ENCODE measurements at regions not wholly inside any gene's neighbourhood (a gene's known extent, or its start where the extent isn't known, plus 50 kb on each side); places are given as distances from the start of the nearest gene placed in this dataset.

DNA sequence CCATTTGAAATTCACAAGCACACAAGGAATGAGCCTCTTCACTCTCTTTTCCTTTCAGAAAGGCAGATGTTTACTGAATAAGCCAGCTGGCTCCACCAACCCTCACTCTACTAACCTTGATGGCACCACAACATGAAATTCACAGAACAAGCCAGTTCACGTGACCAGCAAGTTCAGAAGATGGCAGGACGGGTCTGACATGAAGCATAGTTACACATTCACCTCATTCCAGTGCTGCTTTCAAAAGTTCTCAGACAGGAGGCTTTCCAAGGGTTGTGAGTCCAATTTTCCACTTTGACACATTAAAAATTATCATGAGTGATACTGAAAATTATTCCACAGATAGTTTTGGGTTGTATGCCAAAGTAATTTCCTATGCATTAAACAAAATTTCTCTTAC is 74.2 kb upstream of the MBOAT2 start:
- DNase-seq (ENCODE audit: low read depth, low spot score) = no peak
- H3K4me3 ChIP-seq (ENCODE audit: insufficient read length, low read depth) = no peak overlapping the region
- no peaks in the 10 kb centered on the region for H3K36me3 ChIP-seq (ENCODE audit: insufficient read depth, insufficient read length, low read length)
- no peak for TF ChIP-seq YY1 (IDR thresholded peaks at IDR 0.05; ENCODE audit: insufficient read depth, insufficient read length)
- TF ChIP-seq SUZ12 (IDR thresholded peaks at IDR 0.05; ENCODE audit: extremely low read depth, insufficient read depth, insufficient read length) = no peak
- no peak for TF ChIP-seq ZNF274 (IDR thresholded peaks at IDR 0.05; ENCODE audit: low read depth, low read length)
- no peak overlapping the region for H3K9ac ChIP-seq (ENCODE audit: insufficient read length, low read depth)
- peaks cover 14% of the 10 kb centered on the region for H3K9me3 ChIP-seq (ENCODE audit: insufficient read depth, low read length)
- no peaks in the 10 kb centered on the region for H3K27me3 ChIP-seq (ENCODE audit: insufficient read depth, insufficient read length)
- no peaks in the 10 kb centered on the region for H3K4me1 ChIP-seq (ENCODE audit: insufficient read depth, insufficient read length)

DNA sequence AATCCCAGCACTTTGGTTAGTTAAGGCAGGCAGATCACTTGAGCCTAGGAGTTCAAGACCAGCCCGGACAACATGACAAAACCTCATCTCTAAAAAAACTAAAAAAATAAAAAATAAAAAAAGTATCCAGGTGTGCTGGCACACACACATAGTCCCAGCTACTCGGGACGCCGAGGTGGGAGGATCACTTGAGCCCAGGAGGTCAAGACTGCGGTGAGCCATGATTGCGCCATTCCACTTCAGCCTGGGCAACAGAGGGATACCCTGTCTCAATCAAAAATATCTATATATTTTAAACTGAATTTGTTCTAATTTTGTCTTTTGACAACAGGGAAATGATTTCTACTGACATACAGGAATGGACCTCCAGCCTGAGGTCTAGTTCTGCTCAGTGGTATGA is 73.3 kb upstream of the MBOAT2 start:
- Histone ChIP-seq H3K27me3 (ENCODE audit: insufficient read depth, insufficient read length) (no peaks in the 10 kb centered on the region), H3K9ac (ENCODE audit: insufficient read length, low read depth) (no peak overlapping the region), H3K9me3 (ENCODE audit: insufficient read depth, low read length) (peaks cover 5% of the 10 kb centered on the region), H3K36me3 (ENCODE audit: insufficient read depth, insufficient read length, low read length) (no peaks in the 10 kb centered on the region), H3K4me1 (ENCODE audit: insufficient read depth, insufficient read length) (no peaks in the 10 kb centered on the region), H3K4me3 (ENCODE audit: insufficient read length, low read depth) (no peak overlapping the region)
- no peak for DNase-seq (ENCODE audit: low read depth, low spot score)
- TF ChIP-seq ZNF274 (IDR thresholded peaks at IDR 0.05; ENCODE audit: low read depth, low read length) (no peak), SUZ12 (IDR thresholded peaks at IDR 0.05; ENCODE audit: extremely low read depth, insufficient read depth, insufficient read length) (no peak), YY1 (IDR thresholded peaks at IDR 0.05; ENCODE audit: insufficient read depth, insufficient read length) (no peak)

DNA sequence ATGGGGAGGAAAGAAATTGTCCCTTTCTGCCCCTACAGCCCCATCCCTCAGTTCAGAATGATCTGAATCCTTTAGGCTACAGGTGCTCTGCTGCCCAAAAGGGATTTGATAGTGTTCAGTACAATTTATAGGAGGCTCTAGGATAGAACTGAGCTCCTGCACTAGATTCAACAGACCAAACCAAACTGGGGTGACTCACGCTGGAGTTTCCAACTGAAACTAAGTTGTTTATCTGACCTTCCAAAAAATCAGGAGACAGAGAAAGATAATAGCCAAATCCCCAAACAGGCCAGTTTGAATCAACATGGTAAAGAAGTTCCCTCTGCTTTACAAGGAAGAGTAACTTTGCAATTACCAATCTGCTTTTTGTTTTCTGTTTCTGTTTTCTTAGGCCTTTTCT is 72.7 kb upstream of the MBOAT2 start:
- Histone ChIP-seq H3K9me3 (ENCODE audit: insufficient read depth, low read length) (no peaks in the 10 kb centered on the region), H3K4me1 (ENCODE audit: insufficient read depth, insufficient read length) (no peaks in the 10 kb centered on the region), H3K27me3 (ENCODE audit: insufficient read depth, insufficient read length) (no peaks in the 10 kb centered on the region), H3K9ac (ENCODE audit: insufficient read length, low read depth) (no peak overlapping the region), H3K4me3 (ENCODE audit: insufficient read length, low read depth) (no peak overlapping the region), H3K36me3 (ENCODE audit: insufficient read depth, insufficient read length, low read length) (no peaks in the 10 kb centered on the region)
- no peak for DNase-seq (ENCODE audit: low read depth, low spot score)
- TF ChIP-seq SUZ12 (IDR thresholded peaks at IDR 0.05; ENCODE audit: extremely low read depth, insufficient read depth, insufficient read length) (no peak), ZNF274 (IDR thresholded peaks at IDR 0.05; ENCODE audit: low read depth, low read length) (no peak), YY1 (IDR thresholded peaks at IDR 0.05; ENCODE audit: insufficient read depth, insufficient read length) (no peak)

DNA sequence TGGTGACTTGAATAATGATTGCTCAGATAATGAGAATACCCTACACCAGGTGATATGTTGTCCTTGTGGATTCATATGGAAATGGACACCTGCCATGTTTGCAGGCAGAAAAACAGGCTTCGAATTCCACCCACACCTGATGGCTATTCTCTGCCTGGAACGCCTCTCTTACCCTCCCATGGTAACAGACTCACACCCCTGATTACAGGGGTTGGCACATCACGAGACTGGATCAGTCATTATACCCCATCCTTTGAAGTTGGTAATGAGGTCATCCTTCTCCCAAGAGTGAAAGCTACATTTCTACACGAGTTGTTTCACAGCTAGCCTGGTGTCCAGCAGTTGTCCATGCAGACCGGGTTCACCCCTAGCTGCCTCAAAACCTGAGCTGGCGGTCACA is 71.4 kb upstream of the MBOAT2 start:
- no peak overlapping the region for H3K4me3 ChIP-seq (ENCODE audit: insufficient read length, low read depth)
- no peak overlapping the region for H3K9ac ChIP-seq (ENCODE audit: insufficient read length, low read depth)
- TF ChIP-seq SUZ12 (IDR thresholded peaks at IDR 0.05; ENCODE audit: extremely low read depth, insufficient read depth, insufficient read length) = no peak
- no peak for TF ChIP-seq YY1 (IDR thresholded peaks at IDR 0.05; ENCODE audit: insufficient read depth, insufficient read length)
- TF ChIP-seq ZNF274 (IDR thresholded peaks at IDR 0.05; ENCODE audit: low read depth, low read length) = no peak
- H3K36me3 ChIP-seq (ENCODE audit: insufficient read depth, insufficient read length, low read length) = no peaks in the 10 kb centered on the region
- H3K4me1 ChIP-seq (ENCODE audit: insufficient read depth, insufficient read length) = no peaks in the 10 kb centered on the region
- no peaks in the 10 kb centered on the region for H3K9me3 ChIP-seq (ENCODE audit: insufficient read depth, low read length)
- peak; percentile 8 for DNase-seq (ENCODE audit: low read depth, low spot score)
- H3K27me3 ChIP-seq (ENCODE audit: insufficient read depth, insufficient read length) = no peaks in the 10 kb centered on the region

DNA sequence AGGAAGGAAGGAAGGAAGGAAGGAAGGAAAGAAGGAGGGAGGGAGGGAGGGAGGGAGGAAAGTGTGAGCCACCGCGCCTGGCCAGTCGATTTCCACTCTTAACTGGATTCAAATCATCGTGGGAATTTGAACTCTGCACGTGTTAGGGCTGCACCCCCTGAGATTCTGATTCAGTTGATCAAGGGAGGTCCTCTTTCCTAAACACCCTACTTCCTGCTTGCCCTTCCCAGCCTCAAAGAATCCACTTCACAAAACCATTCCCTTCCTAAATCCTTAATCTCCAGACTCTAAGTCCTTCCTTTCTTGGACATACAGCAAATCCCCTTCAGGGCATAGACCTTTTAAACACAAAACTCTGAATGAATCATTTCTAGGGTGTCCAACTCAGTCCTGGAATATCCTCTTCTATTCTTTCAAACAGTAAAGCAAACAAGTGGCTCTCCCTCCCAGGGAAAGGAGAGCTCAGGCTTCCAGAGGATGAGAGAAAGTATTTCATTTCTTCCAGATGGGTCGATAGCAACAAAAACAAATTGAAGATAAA is 68.2 kb upstream of the MBOAT2 start:
- no peak for TF ChIP-seq YY1 (IDR thresholded peaks at IDR 0.05; ENCODE audit: insufficient read depth, insufficient read length)
- TF ChIP-seq SUZ12 (IDR thresholded peaks at IDR 0.05; ENCODE audit: extremely low read depth, insufficient read depth, insufficient read length) = no peak
- no peak for TF ChIP-seq ZNF274 (IDR thresholded peaks at IDR 0.05; ENCODE audit: low read depth, low read length)
- Histone ChIP-seq H3K9me3 (ENCODE audit: insufficient read depth, low read length) (no peaks in the 10 kb centered on the region), H3K4me3 (ENCODE audit: insufficient read length, low read depth) (no peak overlapping the region), H3K36me3 (ENCODE audit: insufficient read depth, insufficient read length, low read length) (no peaks in the 10 kb centered on the region), H3K4me1 (ENCODE audit: insufficient read depth, insufficient read length) (no peaks in the 10 kb centered on the region), H3K9ac (ENCODE audit: insufficient read length, low read depth) (no peak overlapping the region), H3K27me3 (ENCODE audit: insufficient read depth, insufficient read length) (no peaks in the 10 kb centered on the region)
- no peak for DNase-seq (ENCODE audit: low read depth, low spot score)

DNA sequence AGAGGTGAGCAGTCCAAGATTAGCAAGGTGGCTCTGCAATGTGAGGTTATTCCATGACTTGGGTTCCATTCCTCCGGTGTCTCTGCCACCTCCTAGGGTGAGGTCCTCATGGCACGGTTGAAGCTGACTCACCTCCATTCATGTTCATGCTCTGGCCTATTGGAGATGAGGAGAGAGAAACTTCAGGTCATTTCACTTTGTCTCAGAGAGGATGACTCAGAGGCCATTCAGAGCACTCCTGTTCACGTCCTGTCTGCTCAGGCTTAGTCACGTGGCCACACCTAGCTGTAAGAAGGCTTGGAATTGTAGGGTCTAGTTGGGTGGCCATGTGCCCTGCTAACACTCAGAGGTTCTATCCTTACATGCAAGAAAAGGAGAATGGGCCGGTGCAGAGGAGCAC is 67.5 kb upstream of the MBOAT2 start:
- DNase-seq (ENCODE audit: low read depth, low spot score) = peak; percentile 15
- no peaks in the 10 kb centered on the region for H3K36me3 ChIP-seq (ENCODE audit: insufficient read depth, insufficient read length, low read length)

DNA sequence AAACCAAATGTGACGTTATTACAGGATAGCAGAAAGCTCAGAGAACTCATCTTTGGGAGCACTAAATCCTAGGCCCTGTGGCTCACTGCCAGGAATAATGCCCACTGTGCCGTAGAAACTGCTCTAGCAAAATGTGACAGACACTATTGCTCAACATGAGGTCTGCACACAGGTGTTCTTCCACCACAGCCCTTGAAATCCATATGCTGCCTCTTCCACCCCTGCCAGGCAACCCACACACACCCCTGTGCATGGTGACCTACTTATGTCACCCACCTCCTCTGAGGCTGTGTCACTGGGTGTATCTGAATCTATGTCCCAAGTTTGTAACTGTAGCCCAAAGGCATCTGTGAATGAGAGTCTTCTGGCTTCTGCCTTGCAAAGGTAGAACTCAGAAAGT is 66.1 kb upstream of the MBOAT2 start:
- no peaks in the 10 kb centered on the region for H3K4me1 ChIP-seq (ENCODE audit: insufficient read depth, insufficient read length)
- H3K4me3 ChIP-seq (ENCODE audit: insufficient read length, low read depth) = no peak overlapping the region
- no peaks in the 10 kb centered on the region for H3K27me3 ChIP-seq (ENCODE audit: insufficient read depth, insufficient read length)
- H3K9me3 ChIP-seq (ENCODE audit: insufficient read depth, low read length) = no peaks in the 10 kb centered on the region; the same call in 1 of the 2 replicates
- H3K36me3 ChIP-seq (ENCODE audit: insufficient read depth, insufficient read length, low read length) = no peaks in the 10 kb centered on the region
- TF ChIP-seq SUZ12 (IDR thresholded peaks at IDR 0.05; ENCODE audit: extremely low read depth, insufficient read depth, insufficient read length) (no peak), ZNF274 (IDR thresholded peaks at IDR 0.05; ENCODE audit: low read depth, low read length) (no peak), YY1 (IDR thresholded peaks at IDR 0.05; ENCODE audit: insufficient read depth, insufficient read length) (no peak)
- no peak for DNase-seq (ENCODE audit: low read depth, low spot score)
- no peak overlapping the region for H3K9ac ChIP-seq (ENCODE audit: insufficient read length, low read depth)

More for the DNA sequence above, 67.5 kb upstream of the MBOAT2 start:
- H3K9ac ChIP-seq (ENCODE audit: insufficient read length, low read depth) = no peak overlapping the region
- H3K4me3 ChIP-seq (ENCODE audit: insufficient read length, low read depth) = no peak overlapping the region
- no peaks in the 10 kb centered on the region for H3K27me3 ChIP-seq (ENCODE audit: insufficient read depth, insufficient read length)
- TF ChIP-seq ZNF274 (IDR thresholded peaks at IDR 0.05; ENCODE audit: low read depth, low read length) (no peak), SUZ12 (IDR thresholded peaks at IDR 0.05; ENCODE audit: extremely low read depth, insufficient read depth, insufficient read length) (no peak), YY1 (IDR thresholded peaks at IDR 0.05; ENCODE audit: insufficient read depth, insufficient read length) (no peak)
- no peaks in the 10 kb centered on the region for H3K4me1 ChIP-seq (ENCODE audit: insufficient read depth, insufficient read length)
- H3K9me3 ChIP-seq (ENCODE audit: insufficient read depth, low read length) = no peaks in the 10 kb centered on the region; the same call in 1 of the 2 replicates
